GM12878 (cell line): ENCODE measurements at regions not wholly inside any gene's neighbourhood (a gene's known extent, or its start where the extent isn't known, plus 50 kb on each side); places are given as distances from the start of the nearest gene placed in this dataset.

Source experiments
- ATAC-seq: fragments of 200-7000 bp; cut with Tn5 transposase; 3 replicates; pipeline ENCODE4 v1.9.1; 2020; ENCODE audit warnings: mild to moderate bottlenecking, moderate library complexity
- BruUV-seq: library from RNA; stranded (reverse); fragments of 400-500 nt; replicated peaks from 2 replicates; lab custom pipeline; 2021; lab: Mats Ljungman, UMichigan
- CTCF ChIA-PET: fragments of 300-600 bp; sonication (Branson Sonifier 250); formaldehyde crosslinking; extraction: SDS; loops from one replicate; lab custom pipeline; 2021; ENCODE audit warnings: inconsistent platforms; lab: Yijun Ruan, JAX
- POLR2A ChIA-PET: fragments of 350-600 bp; formaldehyde crosslinking; extraction: SDS; loops from one replicate; lab custom pipeline; 2021; ENCODE audit warnings: inconsistent platforms; lab: Charles Lee
- RAD21 ChIA-PET: fragments of 300-600 bp; sonication (Branson Sonifier 250); formaldehyde crosslinking; loops from one replicate; lab custom pipeline; 2023; ENCODE audit warnings: antibody characterized with exemption; ENCODE audit not compliant: unreplicated experiment; lab: Charles Lee
- SMC1A ChIA-PET: fragments of 300-600 bp; sonication (Branson Sonifier 250); formaldehyde crosslinking; loops from one replicate; lab custom pipeline; 2023; ENCODE audit not compliant: unreplicated experiment, uncharacterized antibody; lab: Charles Lee
- DNase-seq: peaks from one replicate; pipeline ENCODE4 v3.0.0-alpha.2; 2011; ENCODE audit warnings: low read depth, low spot score
- FAIRE-seq: peaks from 3 replicates; lab custom pipeline; 2011; peaks lifted over from hg19 to GRCh38; lab: Jason Lieb, UNC
- H2AFZ ChIP-seq: 2 replicates; pipeline ENCODE4 v1.6.0; 2011; ENCODE audit warnings: low read depth, low read length, control low read depth; ENCODE audit not compliant: control insufficient read depth
- H3K27ac ChIP-seq: 2 replicates; pipeline ENCODE4 v1.5.1; 2011; ENCODE audit warnings: control low read depth; ENCODE audit not compliant: control insufficient read depth, insufficient read depth
- H3K27me3 ChIP-seq, 2 experiments: replicated peaks in 1 of 2; 2 replicates each; pipeline versions ENCODE4 v1.6.0 to v1.6.1; 2011; ENCODE audit warnings: low read length in 1 of 2; ENCODE audit not compliant: control insufficient read depth in 2 of 2, insufficient read depth in 2 of 2
- H3K36me3 ChIP-seq, 2 experiments: 2 replicates each; pipeline ENCODE4 v1.5.1; 2011; ENCODE audit warnings: low read length in 1 of 2; ENCODE audit not compliant: control insufficient read depth in 2 of 2, insufficient read depth in 2 of 2
- H3K4me1 ChIP-seq: 2 replicates; pipeline ENCODE4 v1.6.1; 2011; ENCODE audit warnings: mild to moderate bottlenecking, low read length, moderate library complexity, mixed read lengths; ENCODE audit not compliant: control insufficient read depth, insufficient read depth
- H3K4me2 ChIP-seq: 2 replicates; pipeline ENCODE4 v1.6.0; 2011; ENCODE audit warnings: control low read depth; ENCODE audit not compliant: control insufficient read depth, insufficient read depth
- H3K4me3 ChIP-seq: fragments of 200-600 bp; sonication (generic); 2 replicates; pipeline ENCODE4 v1.5.1; 2016
- H3K79me2 ChIP-seq: 2 replicates; pipeline ENCODE4 v1.6.0; 2011; ENCODE audit warnings: low read length; ENCODE audit not compliant: control insufficient read depth, insufficient read depth
- H3K9ac ChIP-seq: 2 replicates; pipeline ENCODE4 v1.8.0; 2011; ENCODE audit warnings: low read length, control low read depth, mixed read lengths; ENCODE audit not compliant: control insufficient read depth, insufficient read depth
- H3K9me3 ChIP-seq: replicated peaks from 3 replicates; pipeline ENCODE4 v1.5.1; 2011; ENCODE audit warnings: mild to moderate bottlenecking, low read length; ENCODE audit not compliant: control insufficient read depth, insufficient read depth
- H4K20me1 ChIP-seq: 2 replicates; pipeline ENCODE4 v1.6.0; 2011; ENCODE audit not compliant: control insufficient read depth, insufficient read depth
- BACH1 ChIP-seq: fragments of 450-650 bp; IDR thresholded peaks from 2 replicates; pipeline ENCODE4 v1.6.1; 2017; ENCODE audit warnings: mild to moderate bottlenecking, borderline replicate concordance
- FOXK2 ChIP-seq: fragments of 450-650 bp; IDR thresholded peaks from 2 replicates; pipeline ENCODE4 v1.6.1; 2017; ENCODE audit warnings: mild to moderate bottlenecking, moderate library complexity
- LARP7 ChIP-seq: fragments of 450-650 bp; IDR thresholded peaks from 2 replicates; pipeline ENCODE4 v1.6.1; 2017; ENCODE audit warnings: mild to moderate bottlenecking
- MEF2A ChIP-seq: IDR thresholded peaks from 2 replicates; pipeline ENCODE4 v1.6.1; 2011; ENCODE audit warnings: low read depth, mild to moderate bottlenecking, low read length, moderate library complexity; ENCODE audit not compliant: insufficient read depth
- MTA3 ChIP-seq: IDR thresholded peaks from 2 replicates; pipeline ENCODE4 v1.6.1; 2012; ENCODE audit warnings: low read length, inconsistent platforms, borderline replicate concordance
- NBN ChIP-seq: fragments of 450-650 bp; IDR thresholded peaks from 2 replicates; pipeline ENCODE4 v1.6.1; 2016
- NRF1 ChIP-seq: conservative IDR thresholded peaks from 2 replicates; pipeline ENCODE4 v1.6.1; 2011; ENCODE audit warnings: mild to moderate bottlenecking, low read depth, low read length, improper control_type of control experiment
- SIN3A ChIP-seq: IDR thresholded peaks from 2 replicates; pipeline ENCODE4 v1.6.1; 2012; ENCODE audit warnings: low read depth, low read length, improper control_type of control experiment
- SRF ChIP-seq, 2 experiments: IDR thresholded peaks; 2 replicates each; pipeline ENCODE4 v1.6.1; 2011; ENCODE audit warnings: low read depth in 2 of 2, low read length in 2 of 2, mild to moderate bottlenecking in 1 of 2, moderate library complexity in 1 of 2
- STAT1 ChIP-seq: fragments of 450-650 bp; conservative IDR thresholded peaks from 2 replicates; pipeline ENCODE4 v1.6.1; 2014; ENCODE audit warnings: antibody characterized with exemption, mild to moderate bottlenecking
- TCF12 ChIP-seq: IDR thresholded peaks from 2 replicates; pipeline ENCODE4 v1.6.1; 2011; ENCODE audit warnings: low read depth, mild to moderate bottlenecking, low read length
- TCF3 ChIP-seq: IDR thresholded peaks from 2 replicates; pipeline ENCODE4 v1.6.1; 2012; ENCODE audit warnings: low read depth, mild to moderate bottlenecking, low read length, borderline replicate concordance; ENCODE audit not compliant: insufficient read depth
- WGBS: methylation state at CpG from one replicate; pipeline ENCODE4 v1.1.6; 2016; ENCODE audit warnings: low lambda C conversion rate; ENCODE audit not compliant: insufficient replicate concordance, insufficient coverage; ENCODE audit errors: missing lambda C conversion rate; 5-methylcytosine and 5-hydroxymethylcytosine counted together
- in situ Hi-C: fragments of 300-500 bp; cut with MboI; formaldehyde crosslinking; loops from 9 replicates; pipeline ENCODE4 v1.14.3; 2018; ENCODE audit warnings: mixed read lengths
- intact Hi-C: fragments of 100-400 bp; cut with micrococcal nuclease; formaldehyde crosslinking; loops from one replicate; pipeline ENCODE4 v1.14.2; 2022; ENCODE audit not compliant: unreplicated experiment
- TF ChIP-seq, protein P1 (sequence below): fragments of 150-350 bp; IDR thresholded peaks from 2 replicates; pipeline ENCODE4 v1.6.1; 2014; ENCODE audit warnings: mild to moderate bottlenecking, low read depth, low read length
- TF ChIP-seq, protein P2 (sequence below): IDR thresholded peaks from 2 replicates; pipeline ENCODE4 v1.6.1; 2012; ENCODE audit warnings: low read depth, low read length, improper control_type of control experiment
- TF ChIP-seq, protein P3 (sequence below): IDR thresholded peaks from 2 replicates; pipeline ENCODE4 v1.6.1; 2011; ENCODE audit warnings: mild to moderate bottlenecking, low read depth, low read length, moderate library complexity; ENCODE audit not compliant: insufficient replicate concordance

DNA sequence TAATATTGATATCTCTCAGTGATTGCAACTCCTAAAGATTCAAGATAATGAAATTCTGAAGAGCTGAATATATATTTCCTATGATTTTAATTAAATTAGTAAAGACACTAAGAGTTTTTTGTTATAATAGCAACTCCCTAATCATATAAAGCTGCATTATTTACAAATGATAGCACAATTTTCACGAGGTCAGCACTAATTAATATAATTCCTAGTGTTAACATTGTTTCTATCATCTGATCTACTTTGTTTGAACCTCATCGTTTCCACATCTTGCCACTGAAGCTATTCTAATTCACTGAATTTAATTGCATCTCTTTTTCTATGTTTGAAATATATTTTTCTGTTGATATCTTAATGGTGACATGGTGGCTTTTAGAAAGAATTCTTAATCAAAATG lies 279.1 kb upstream of the ADGRL4 start (continued):
- TF ChIP-seq LARP7 (no peak), BACH1 (no peak), TCF12 (no peak), MEF2A (no peak), NRF1 (no peak), STAT1 (no peak)
- TF ChIP-seq, protein P1, sequence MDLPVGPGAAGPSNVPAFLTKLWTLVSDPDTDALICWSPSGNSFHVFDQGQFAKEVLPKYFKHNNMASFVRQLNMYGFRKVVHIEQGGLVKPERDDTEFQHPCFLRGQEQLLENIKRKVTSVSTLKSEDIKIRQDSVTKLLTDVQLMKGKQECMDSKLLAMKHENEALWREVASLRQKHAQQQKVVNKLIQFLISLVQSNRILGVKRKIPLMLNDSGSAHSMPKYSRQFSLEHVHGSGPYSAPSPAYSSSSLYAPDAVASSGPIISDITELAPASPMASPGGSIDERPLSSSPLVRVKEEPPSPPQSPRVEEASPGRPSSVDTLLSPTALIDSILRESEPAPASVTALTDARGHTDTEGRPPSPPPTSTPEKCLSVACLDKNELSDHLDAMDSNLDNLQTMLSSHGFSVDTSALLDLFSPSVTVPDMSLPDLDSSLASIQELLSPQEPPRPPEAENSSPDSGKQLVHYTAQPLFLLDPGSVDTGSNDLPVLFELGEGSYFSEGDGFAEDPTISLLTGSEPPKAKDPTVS: no peak

DNA sequence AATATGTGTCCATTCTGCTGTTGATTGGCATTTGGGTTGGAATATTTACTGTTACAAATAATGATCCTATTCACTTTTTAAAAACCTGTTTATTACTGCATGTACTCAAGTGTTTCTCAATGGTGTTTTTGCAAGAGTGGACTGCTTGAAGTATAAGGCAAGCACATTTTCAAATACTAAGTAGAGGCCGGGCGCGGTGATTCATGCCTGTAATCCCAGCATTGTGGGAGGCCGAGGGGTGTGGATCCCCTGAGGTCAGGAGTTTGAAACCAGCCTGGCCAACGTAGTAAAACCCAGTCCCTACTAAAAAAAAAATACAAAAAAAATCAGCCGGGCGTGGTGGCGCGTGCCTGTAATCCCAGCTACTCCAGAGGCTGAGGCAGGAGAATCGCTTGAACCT lies 276.9 kb upstream of the ADGRL4 start:
- 56% methylated on average over 10 of the region's 10 CpGs for WGBS
- no peak overlapping the region for H2AFZ ChIP-seq
- CTCF ChIA-PET: no interaction called here
- no peaks in the 10 kb centered on the region for H3K36me3 ChIP-seq
- no peaks in the 10 kb centered on the region for H3K27me3 ChIP-seq
- POLR2A ChIA-PET: no interaction called here
- in situ Hi-C loops (no loop called here), intact Hi-C loops (no loop called here)
- H3K27ac ChIP-seq: no peak overlapping the region
- H3K4me1 ChIP-seq: no peaks in the 10 kb centered on the region
- TF ChIP-seq, protein P2, sequence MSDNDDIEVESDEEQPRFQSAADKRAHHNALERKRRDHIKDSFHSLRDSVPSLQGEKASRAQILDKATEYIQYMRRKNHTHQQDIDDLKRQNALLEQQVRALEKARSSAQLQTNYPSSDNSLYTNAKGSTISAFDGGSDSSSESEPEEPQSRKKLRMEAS: no peak
- TF ChIP-seq SRF (IDR thresholded peaks at IDR 0.05; ENCODE audit: low read depth in 2 of 2, low read length in 2 of 2) (no peak), MTA3 (no peak), NBN (no peak), TCF3 (no peak), FOXK2 (no peak), SIN3A (no peak)
- TF ChIP-seq, protein P3, sequence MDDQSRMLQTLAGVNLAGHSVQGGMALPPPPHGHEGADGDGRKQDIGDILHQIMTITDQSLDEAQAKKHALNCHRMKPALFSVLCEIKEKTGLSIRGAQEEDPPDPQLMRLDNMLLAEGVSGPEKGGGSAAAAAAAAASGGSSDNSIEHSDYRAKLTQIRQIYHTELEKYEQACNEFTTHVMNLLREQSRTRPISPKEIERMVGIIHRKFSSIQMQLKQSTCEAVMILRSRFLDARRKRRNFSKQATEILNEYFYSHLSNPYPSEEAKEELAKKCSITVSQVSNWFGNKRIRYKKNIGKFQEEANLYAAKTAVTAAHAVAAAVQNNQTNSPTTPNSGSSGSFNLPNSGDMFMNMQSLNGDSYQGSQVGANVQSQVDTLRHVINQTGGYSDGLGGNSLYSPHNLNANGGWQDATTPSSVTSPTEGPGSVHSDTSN: no peak
- no peak for FAIRE-seq
- SMC1A ChIA-PET: no interaction called here
- H3K9ac ChIP-seq: no peak overlapping the region
- H4K20me1 ChIP-seq: no peaks in the 10 kb centered on the region
- no peaks in the 10 kb centered on the region for H3K9me3 ChIP-seq
- no peak for ATAC-seq
- DNase-seq: no peak
- no TSS peak for BruUV-seq
- RAD21 ChIA-PET: no interaction called here
- H3K4me3 ChIP-seq: no peak overlapping the region
- H3K4me2 ChIP-seq: no peak overlapping the region
- H3K79me2 ChIP-seq: no peaks in the 10 kb centered on the region
